ENCODE measurements at regions not wholly inside any gene's neighbourhood (a gene's known extent, or its start where the extent isn't known, plus 50 kb on each side); places are given as distances from the start of the nearest gene placed in this dataset.
"Not testable (repeated sequence)": the region's sequence is repeated elsewhere in the genome, so short reads cannot be mapped to it uniquely, and the experiment has no call there.

DNA sequence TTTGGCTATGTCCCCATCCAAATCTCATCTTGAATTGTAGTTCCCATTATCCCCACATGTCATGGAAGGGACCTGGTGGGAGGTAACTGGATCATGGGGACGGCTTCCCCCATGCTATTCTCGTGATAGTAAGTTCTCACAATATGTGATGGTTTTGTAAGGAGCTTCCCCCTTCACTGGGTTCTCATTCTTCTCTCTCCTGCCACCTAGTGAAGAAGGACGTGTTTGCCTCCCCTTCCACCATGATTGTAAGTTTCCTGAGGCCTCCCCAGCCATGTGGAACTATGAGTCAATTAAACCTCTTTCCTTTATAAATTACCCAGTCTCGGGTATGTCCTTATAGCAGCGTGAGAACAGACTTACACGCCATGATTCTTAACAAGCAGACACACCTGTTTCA lies 165.6 kb downstream of the XPNPEP1 start:
- H3K79me2 ChIP-seq (ENCODE audit: insufficient read depth, low read length); H3K36me3 Mint-ChIP-seq (ENCODE audit: insufficient read depth in 1 of 3, low read depth in 3 of 3); H3K23ac ChIP-seq (ENCODE audit: insufficient read length, low read depth, low read length); H2BK120ac ChIP-seq (ENCODE audit: low read depth, low read length, poor library complexity, severe bottlenecking); H4K91ac ChIP-seq (ENCODE audit: insufficient read length, low read depth, low read length); H3K27ac ChIP-seq (ENCODE audit: insufficient read length, low read depth, low read length); H3K4me2 ChIP-seq (ENCODE audit: insufficient read depth, insufficient read length, low read length); H3K56ac ChIP-seq (ENCODE audit: insufficient read length, low read depth, low read length); H3K18ac ChIP-seq (ENCODE audit: insufficient read length, low read depth, low read length); H3K14ac ChIP-seq (ENCODE audit: insufficient read depth, low read length); H3K4me1 Mint-ChIP-seq; H2BK5ac ChIP-seq (ENCODE audit: insufficient read length, low read length); H4K20me1 ChIP-seq (ENCODE audit: control insufficient read depth, insufficient read depth, insufficient read length); H3K23me2 ChIP-seq (ENCODE audit: insufficient read length, low read depth, low read length, poor library complexity, severe bottlenecking); H3K79me1 ChIP-seq (ENCODE audit: insufficient read depth, low read depth, low read length, poor library complexity, severe bottlenecking); H3T11ph ChIP-seq (ENCODE audit: low read length); H3K27me3 Mint-ChIP-seq (ENCODE audit: low read depth); H3K27ac Mint-ChIP-seq; H4K5ac ChIP-seq (ENCODE audit: insufficient read length, low read depth, low read length); H2BK20ac ChIP-seq (ENCODE audit: low read depth, low read length, poor library complexity, severe bottlenecking); H2BK12ac ChIP-seq (ENCODE audit: insufficient read length, low read depth, low read length); H3K9ac ChIP-seq (ENCODE audit: extremely low read depth, insufficient read length, low read length); H3K9me3 Mint-ChIP-seq; DNase-seq; H3K9me3 ChIP-seq (ENCODE audit: control insufficient read depth, low read depth, low read length); H3K4me3 Mint-ChIP-seq; H3K4ac ChIP-seq (ENCODE audit: low read depth, low read length); H3K27me3 ChIP-seq (ENCODE audit: insufficient read depth, low read length); H2BK15ac ChIP-seq (ENCODE audit: low read depth, low read length); H2AFZ ChIP-seq (ENCODE audit: low read length); H4K8ac ChIP-seq (replicated peaks; ENCODE audit: insufficient read length, low read depth, low read length); H2AK5ac ChIP-seq (ENCODE audit: insufficient read length, low read length); H3K4me1 ChIP-seq (ENCODE audit: insufficient read depth, low read length): not testable (repeated sequence)
- WGBS (ENCODE audit: extremely low coverage, insufficient read length, low lambda C conversion rate): no CpG with 5 or more reads among the region's 6 CpGs
- TF ChIP-seq, protein P1, sequence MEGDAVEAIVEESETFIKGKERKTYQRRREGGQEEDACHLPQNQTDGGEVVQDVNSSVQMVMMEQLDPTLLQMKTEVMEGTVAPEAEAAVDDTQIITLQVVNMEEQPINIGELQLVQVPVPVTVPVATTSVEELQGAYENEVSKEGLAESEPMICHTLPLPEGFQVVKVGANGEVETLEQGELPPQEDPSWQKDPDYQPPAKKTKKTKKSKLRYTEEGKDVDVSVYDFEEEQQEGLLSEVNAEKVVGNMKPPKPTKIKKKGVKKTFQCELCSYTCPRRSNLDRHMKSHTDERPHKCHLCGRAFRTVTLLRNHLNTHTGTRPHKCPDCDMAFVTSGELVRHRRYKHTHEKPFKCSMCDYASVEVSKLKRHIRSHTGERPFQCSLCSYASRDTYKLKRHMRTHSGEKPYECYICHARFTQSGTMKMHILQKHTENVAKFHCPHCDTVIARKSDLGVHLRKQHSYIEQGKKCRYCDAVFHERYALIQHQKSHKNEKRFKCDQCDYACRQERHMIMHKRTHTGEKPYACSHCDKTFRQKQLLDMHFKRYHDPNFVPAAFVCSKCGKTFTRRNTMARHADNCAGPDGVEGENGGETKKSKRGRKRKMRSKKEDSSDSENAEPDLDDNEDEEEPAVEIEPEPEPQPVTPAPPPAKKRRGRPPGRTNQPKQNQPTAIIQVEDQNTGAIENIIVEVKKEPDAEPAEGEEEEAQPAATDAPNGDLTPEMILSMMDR (conservative IDR thresholded peaks at IDR 0.05): peak; percentile 60

All from H9 (cell line).